ENCODE measurements at regions not wholly inside any gene's neighbourhood (a gene's known extent, or its start where the extent isn't known, plus 50 kb on each side); places are given as distances from the start of the nearest gene placed in this dataset.
"Not testable (repeated sequence)": the region's sequence is repeated elsewhere in the genome, so short reads cannot be mapped to it uniquely, and the experiment has no call there.

GRCh38 chr2:184129073-184129472 lies 469.3 kb upstream of the ZNF804A start:
- Histone ChIP-seq H3K9me3 (ENCODE audit: control insufficient read depth, insufficient read depth, low read length) (no peaks in the 10 kb centered on the region), H3K4me3 (ENCODE audit: low read depth, low read length) (no peak overlapping the region), H3K4me1 (ENCODE audit: control insufficient read depth, insufficient read depth, low read length) (no peaks in the 10 kb centered on the region), H3K27ac (ENCODE audit: low read depth, low read length) (no peak overlapping the region), H3K27me3 (ENCODE audit: control insufficient read depth, insufficient read depth, low read length) (no peaks in the 10 kb centered on the region), H3K36me3 (ENCODE audit: control insufficient read depth, insufficient read depth, low read length) (no peaks in the 10 kb centered on the region), H3K9ac (ENCODE audit: low read depth, low read length) (no peak overlapping the region)

- no peaks in the 10 kb centered on the region for H3K36me3 ChIP-seq (ENCODE audit: control insufficient read depth, insufficient read depth, low read length)
Observed at GRCh38 chr2:184137955-184138354, 460.4 kb upstream of the ZNF804A start.

DNA sequence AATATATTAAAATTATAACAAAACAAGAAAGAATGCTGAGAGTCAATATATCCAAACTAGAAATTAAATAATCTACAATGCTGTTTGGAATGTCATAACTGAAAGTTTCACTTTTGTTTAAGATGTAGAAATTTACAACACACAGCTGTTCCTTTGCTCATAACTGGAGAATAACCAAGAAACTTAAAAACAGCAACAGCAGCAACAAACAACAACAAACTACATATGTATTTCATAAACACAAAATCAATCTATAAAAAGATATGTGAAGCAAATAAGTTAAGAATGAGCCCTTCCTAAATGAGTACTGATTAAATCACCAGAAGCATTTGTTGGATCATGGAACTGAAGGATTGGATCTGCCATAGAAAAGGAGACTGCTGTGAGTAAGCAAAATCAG lies 456.5 kb upstream of the ZNF804A start:
- Histone ChIP-seq H3K9ac (ENCODE audit: low read depth, low read length) (no peak overlapping the region), H3K4me3 (ENCODE audit: low read depth, low read length) (no peak overlapping the region), H3K36me3 (ENCODE audit: control insufficient read depth, insufficient read depth, low read length) (no peaks in the 10 kb centered on the region), H3K27ac (ENCODE audit: low read depth, low read length) (no peak overlapping the region), H3K4me1 (ENCODE audit: control insufficient read depth, insufficient read depth, low read length) (no peaks in the 10 kb centered on the region), H3K27me3 (ENCODE audit: control insufficient read depth, insufficient read depth, low read length) (no peaks in the 10 kb centered on the region), H3K9me3 (ENCODE audit: control insufficient read depth, insufficient read depth, low read length) (no peaks in the 10 kb centered on the region)

More at GRCh38 chr2:184137955-184138354, 460.4 kb upstream of the ZNF804A start:
- Histone ChIP-seq H3K27ac (ENCODE audit: low read depth, low read length) (no peak overlapping the region), H3K27me3 (ENCODE audit: control insufficient read depth, insufficient read depth, low read length) (no peaks in the 10 kb centered on the region), H3K4me1 (ENCODE audit: control insufficient read depth, insufficient read depth, low read length) (no peaks in the 10 kb centered on the region), H3K4me3 (ENCODE audit: low read depth, low read length) (no peak overlapping the region), H3K9me3 (ENCODE audit: control insufficient read depth, insufficient read depth, low read length) (no peaks in the 10 kb centered on the region), H3K9ac (ENCODE audit: low read depth, low read length) (no peak overlapping the region)

- H3K9ac ChIP-seq (ENCODE audit: low read depth, low read length) = no peak overlapping the region
Observed at GRCh38 chr2:184154438-184154837, 443.9 kb upstream of the ZNF804A start.

DNA sequence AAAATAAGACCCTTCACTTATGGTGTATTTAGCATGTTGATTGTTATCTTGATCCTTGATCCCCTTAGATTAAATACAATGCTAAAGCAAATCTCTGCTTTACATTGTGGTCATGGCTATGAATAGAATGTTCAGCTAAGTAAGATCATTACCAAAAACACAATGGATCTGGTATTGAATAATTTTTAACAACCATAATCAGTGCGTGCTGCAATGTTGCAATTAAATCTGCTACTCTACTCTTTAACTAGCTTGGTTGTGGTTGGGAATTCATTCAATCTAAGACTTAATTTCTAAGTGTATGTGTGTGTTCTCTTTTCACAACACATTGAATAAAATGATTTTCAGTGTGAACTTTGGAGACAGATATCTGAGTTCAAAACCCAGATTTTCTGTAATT lies 442.5 kb upstream of the ZNF804A start:
- Histone ChIP-seq H3K9me3 (ENCODE audit: control insufficient read depth, insufficient read depth, low read length) (no peaks in the 10 kb centered on the region), H3K4me3 (ENCODE audit: low read depth, low read length) (no peak overlapping the region), H3K9ac (ENCODE audit: low read depth, low read length) (no peak overlapping the region), H3K36me3 (ENCODE audit: control insufficient read depth, insufficient read depth, low read length) (no peaks in the 10 kb centered on the region), H3K27me3 (ENCODE audit: control insufficient read depth, insufficient read depth, low read length) (no peaks in the 10 kb centered on the region), H3K4me1 (ENCODE audit: control insufficient read depth, insufficient read depth, low read length) (peaks cover 16% of the 10 kb centered on the region), H3K27ac (ENCODE audit: low read depth, low read length) (no peak overlapping the region)

More at GRCh38 chr2:184154438-184154837, 443.9 kb upstream of the ZNF804A start:
- 0 out of 2 replicates have a peak, but pooled peaks cover under 1% of the 10 kb centered on the region for H3K9me3 ChIP-seq (ENCODE audit: control insufficient read depth, insufficient read depth, low read length)
- H3K27ac ChIP-seq (ENCODE audit: low read depth, low read length) = no peak overlapping the region
- peaks cover 16% of the 10 kb centered on the region for H3K4me1 ChIP-seq (ENCODE audit: control insufficient read depth, insufficient read depth, low read length)
- H3K36me3 ChIP-seq (ENCODE audit: control insufficient read depth, insufficient read depth, low read length) = no peaks in the 10 kb centered on the region
- H3K4me3 ChIP-seq (ENCODE audit: low read depth, low read length) = no peak overlapping the region
- no peaks in the 10 kb centered on the region for H3K27me3 ChIP-seq (ENCODE audit: control insufficient read depth, insufficient read depth, low read length)

GRCh38 chr2:184157141-184157540 lies 441.2 kb upstream of the ZNF804A start:
- H3K4me1 ChIP-seq (ENCODE audit: control insufficient read depth, insufficient read depth, low read length) = peaks cover 16% of the 10 kb centered on the region

GRCh38 chr2:184162426-184162825 lies 435.9 kb upstream of the ZNF804A start:
- Histone ChIP-seq H3K9ac (ENCODE audit: low read depth, low read length) (no peak overlapping the region), H3K27ac (ENCODE audit: low read depth, low read length) (no peak overlapping the region), H3K9me3 (ENCODE audit: control insufficient read depth, insufficient read depth, low read length) (no peaks in the 10 kb centered on the region), H3K36me3 (ENCODE audit: control insufficient read depth, insufficient read depth, low read length) (no peaks in the 10 kb centered on the region), H3K4me1 (ENCODE audit: control insufficient read depth, insufficient read depth, low read length) (no peaks in the 10 kb centered on the region), H3K4me3 (ENCODE audit: low read depth, low read length) (no peak overlapping the region), H3K27me3 (ENCODE audit: control insufficient read depth, insufficient read depth, low read length) (no peaks in the 10 kb centered on the region)

More at GRCh38 chr2:184157141-184157540, 441.2 kb upstream of the ZNF804A start:
- H3K27me3 ChIP-seq (ENCODE audit: control insufficient read depth, insufficient read depth, low read length) = no peaks in the 10 kb centered on the region
- no peak overlapping the region for H3K4me3 ChIP-seq (ENCODE audit: low read depth, low read length)
- no peak overlapping the region for H3K27ac ChIP-seq (ENCODE audit: low read depth, low read length)
- H3K9ac ChIP-seq (ENCODE audit: low read depth, low read length) = no peak overlapping the region
- no peaks in the 10 kb centered on the region for H3K36me3 ChIP-seq (ENCODE audit: control insufficient read depth, insufficient read depth, low read length)
- H3K9me3 ChIP-seq (ENCODE audit: control insufficient read depth, insufficient read depth, low read length) = no peaks in the 10 kb centered on the region

DNA sequence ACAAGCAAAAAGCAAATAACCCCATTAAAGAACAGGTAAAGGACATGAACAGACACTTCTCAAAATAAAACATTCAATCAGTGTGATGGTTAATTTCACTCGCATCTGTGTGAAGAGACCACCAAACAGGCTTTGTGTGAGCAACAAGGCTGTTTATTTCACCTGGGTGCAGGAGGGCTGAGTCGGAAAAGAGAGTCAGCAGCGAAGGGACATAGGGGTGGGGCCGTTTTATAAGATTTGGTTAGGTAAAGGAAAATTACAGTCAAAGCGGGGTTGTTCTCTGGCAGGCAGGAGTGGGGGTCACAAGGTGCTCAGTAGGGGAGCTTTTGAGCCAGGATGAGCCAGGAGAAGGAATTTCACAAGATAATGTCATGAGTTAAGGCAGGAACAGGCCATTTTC lies 429.5 kb upstream of the ZNF804A start:
- H3K9ac ChIP-seq (ENCODE audit: low read depth, low read length); H3K36me3 ChIP-seq (ENCODE audit: control insufficient read depth, insufficient read depth, low read length); H3K4me1 ChIP-seq (ENCODE audit: control insufficient read depth, insufficient read depth, low read length); H3K9me3 ChIP-seq (ENCODE audit: control insufficient read depth, insufficient read depth, low read length); H3K27me3 ChIP-seq (ENCODE audit: control insufficient read depth, insufficient read depth, low read length); H3K4me3 ChIP-seq (ENCODE audit: low read depth, low read length): not testable (repeated sequence)
- H3K27ac ChIP-seq (ENCODE audit: low read depth, low read length) = peak overlapping the region; percentile 18

- Histone ChIP-seq H3K27me3 (ENCODE audit: control insufficient read depth, insufficient read depth, low read length) (no peaks in the 10 kb centered on the region), H3K4me1 (ENCODE audit: control insufficient read depth, insufficient read depth, low read length) (no peaks in the 10 kb centered on the region), H3K9ac (ENCODE audit: low read depth, low read length) (no peak overlapping the region), H3K9me3 (ENCODE audit: control insufficient read depth, insufficient read depth, low read length) (no peaks in the 10 kb centered on the region), H3K36me3 (ENCODE audit: control insufficient read depth, insufficient read depth, low read length) (no peaks in the 10 kb centered on the region), H3K27ac (ENCODE audit: low read depth, low read length) (peak overlapping the region; percentile 21), H3K4me3 (ENCODE audit: low read depth, low read length) (no peak overlapping the region)
Observed at GRCh38 chr2:184169366-184169765, 429.0 kb upstream of the ZNF804A start.

DNA sequence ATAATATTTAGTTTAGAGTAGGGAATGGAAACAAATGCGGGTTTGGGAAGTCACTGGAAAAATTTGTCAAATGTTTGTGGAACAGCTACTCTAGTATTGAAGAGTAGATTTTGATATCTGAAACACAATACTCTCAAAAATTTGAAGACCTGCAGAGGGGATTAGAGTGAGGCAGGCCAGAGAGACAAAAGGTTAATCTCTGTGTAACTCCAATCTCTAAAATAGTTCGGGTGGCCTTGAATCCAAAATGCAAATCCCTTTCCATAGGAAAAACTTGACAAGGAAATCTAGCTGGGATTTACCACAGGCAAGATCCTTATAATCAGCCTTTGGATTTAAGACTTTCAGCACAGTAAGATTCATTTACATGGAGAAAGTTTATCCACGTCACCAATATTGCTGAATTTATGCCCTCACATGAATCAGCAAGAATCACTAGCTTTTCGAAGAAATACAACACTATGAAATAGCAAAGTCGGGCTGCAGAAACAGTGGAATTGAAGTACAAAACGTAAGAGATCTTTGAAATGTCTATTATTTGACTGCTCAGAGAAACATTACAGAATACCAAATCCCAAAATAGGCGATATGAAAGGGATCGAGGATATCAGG lies 423.7 kb upstream of the ZNF804A start:
- Histone ChIP-seq H3K27ac (ENCODE audit: low read depth, low read length) (no peak overlapping the region), H3K27me3 (ENCODE audit: control insufficient read depth, insufficient read depth, low read length) (no peaks in the 10 kb centered on the region), H3K9me3 (ENCODE audit: control insufficient read depth, insufficient read depth, low read length) (no peaks in the 10 kb centered on the region), H3K9ac (ENCODE audit: low read depth, low read length) (no peak overlapping the region), H3K36me3 (ENCODE audit: control insufficient read depth, insufficient read depth, low read length) (no peaks in the 10 kb centered on the region), H3K4me1 (ENCODE audit: control insufficient read depth, insufficient read depth, low read length) (no peaks in the 10 kb centered on the region), H3K4me3 (ENCODE audit: low read depth, low read length) (no peak overlapping the region)

- no peaks in the 10 kb centered on the region for H3K9me3 ChIP-seq (ENCODE audit: control insufficient read depth, insufficient read depth, low read length)
- H3K4me3 ChIP-seq (ENCODE audit: low read depth, low read length) = no peak overlapping the region
Observed at GRCh38 chr2:184178229-184178628, 420.1 kb upstream of the ZNF804A start.

More at GRCh38 chr2:184178229-184178628, 420.1 kb upstream of the ZNF804A start:
- no peak overlapping the region for H3K27ac ChIP-seq (ENCODE audit: low read depth, low read length)
- no peaks in the 10 kb centered on the region for H3K4me1 ChIP-seq (ENCODE audit: control insufficient read depth, insufficient read depth, low read length)
- H3K36me3 ChIP-seq (ENCODE audit: control insufficient read depth, insufficient read depth, low read length) = no peaks in the 10 kb centered on the region
- H3K9ac ChIP-seq (ENCODE audit: low read depth, low read length) = no peak overlapping the region
- H3K27me3 ChIP-seq (ENCODE audit: control insufficient read depth, insufficient read depth, low read length) = no peaks in the 10 kb centered on the region

All from HUES48 (cell line).